ENCODE measurements at regions not wholly inside any gene's neighbourhood (a gene's known extent, or its start where the extent isn't known, plus 50 kb on each side); places are given as distances from the start of the nearest gene placed in this dataset.

GRCh38 chr3:167106456-167106855 lies 273.6 kb downstream of the ZBBX start:
- no peak for TF ChIP-seq CTCF (IDR thresholded peaks at IDR 0.05; ENCODE audit: low read depth, low read length)
- no peak for DNase-seq (ENCODE audit: extremely low read depth, low read depth)

GRCh38 chr3:167102071-167102470 lies 278.0 kb downstream of the ZBBX start:
- no peak for DNase-seq (ENCODE audit: extremely low read depth, low read depth)
- TF ChIP-seq CTCF (IDR thresholded peaks at IDR 0.05; ENCODE audit: low read depth, low read length), result no peak

- TF ChIP-seq CTCF (IDR thresholded peaks at IDR 0.05; ENCODE audit: low read depth, low read length), result no peak
- DNase-seq (ENCODE audit: extremely low read depth, low read depth), result no peak
Observed at GRCh38 chr3:167100651-167101050, 279.4 kb downstream of the ZBBX start.

- no peak for TF ChIP-seq CTCF (IDR thresholded peaks at IDR 0.05; ENCODE audit: low read depth, low read length)
- no peak for DNase-seq (ENCODE audit: extremely low read depth, low read depth)
Observed at GRCh38 chr3:167100200-167100599, 279.9 kb downstream of the ZBBX start.

GRCh38 chr3:167095976-167096375 lies 284.1 kb downstream of the ZBBX start:
- TF ChIP-seq CTCF (IDR thresholded peaks at IDR 0.05; ENCODE audit: low read depth, low read length), result no peak
- DNase-seq (ENCODE audit: extremely low read depth, low read depth), result no peak

GRCh38 chr3:167094632-167095031 lies 285.5 kb downstream of the ZBBX start:
- DNase-seq (ENCODE audit: extremely low read depth, low read depth), result no peak
- TF ChIP-seq CTCF (IDR thresholded peaks at IDR 0.05; ENCODE audit: low read depth, low read length), result no peak

GRCh38 chr3:167091226-167091625 lies 288.9 kb downstream of the ZBBX start:
- no peak for TF ChIP-seq CTCF (IDR thresholded peaks at IDR 0.05; ENCODE audit: low read depth, low read length)
- DNase-seq (ENCODE audit: extremely low read depth, low read depth), result no peak
